Cardiac fibroblast (primary cell): ENCODE measurements at regions not wholly inside any gene's neighbourhood (a gene's known extent, or its start where the extent isn't known, plus 50 kb on each side); places are given as distances from the start of the nearest gene placed in this dataset.

Experiments
- DNase-seq, 2 donors: peaks; one replicate each; pipeline versions ENCODE4 v3.0.0 to v3.0.0-alpha.2; 2010; ENCODE audit warnings: low read depth in 2 of 2
- H3K4me3 ChIP-seq, 2 donors: replicated peaks in 1 of 2; 1 replicate in 1 of 2; 2 replicates in 1 of 2; pipeline ENCODE4 v1.5.1; 2011; ENCODE audit warnings: low read depth in 2 of 2, low read length in 2 of 2, mild to moderate bottlenecking in 2 of 2, moderate library complexity in 1 of 2
- CTCF ChIP-seq: IDR thresholded peaks from one replicate; pipeline ENCODE4 v1.5.1; 2011; ENCODE audit warnings: low read depth, mild to moderate bottlenecking, low read length, inconsistent platforms

GRCh38 chr2:234643407-234643806, 146.5 kb upstream of the ARL4C start:
- H3K4me3 ChIP-seq, result no peak overlapping the region
- DNase-seq, result no peak
- no peak for TF ChIP-seq CTCF

- DNase-seq, result no peak
- no peak overlapping the region for H3K4me3 ChIP-seq
- no peak for TF ChIP-seq CTCF
Observed at GRCh38 chr2:234641086-234641485, 144.2 kb upstream of the ARL4C start.

- no peak for TF ChIP-seq CTCF
- no peak for DNase-seq
- H3K4me3 ChIP-seq, result no peak overlapping the region
Observed at GRCh38 chr2:234640657-234641056, 143.8 kb upstream of the ARL4C start.

GRCh38 chr2:234638966-234639365, 142.1 kb upstream of the ARL4C start:
- H3K4me3 ChIP-seq, result no peak overlapping the region
- TF ChIP-seq CTCF, result no peak
- no peak for DNase-seq

GRCh38 chr2:234635284-234635683, 138.4 kb upstream of the ARL4C start:
- no peak for TF ChIP-seq CTCF
- no peak overlapping the region for H3K4me3 ChIP-seq
- no peak for DNase-seq

- H3K4me3 ChIP-seq, result no peak overlapping the region
- TF ChIP-seq CTCF, result no peak
- DNase-seq, result no peak
Observed at GRCh38 chr2:234633581-234634230, 136.8 kb upstream of the ARL4C start.
